ENCODE measurements at regions not wholly inside any gene's neighbourhood (a gene's known extent, or its start where the extent isn't known, plus 50 kb on each side); places are given as distances from the start of the nearest gene placed in this dataset.

- TF ChIP-seq, protein P1, sequence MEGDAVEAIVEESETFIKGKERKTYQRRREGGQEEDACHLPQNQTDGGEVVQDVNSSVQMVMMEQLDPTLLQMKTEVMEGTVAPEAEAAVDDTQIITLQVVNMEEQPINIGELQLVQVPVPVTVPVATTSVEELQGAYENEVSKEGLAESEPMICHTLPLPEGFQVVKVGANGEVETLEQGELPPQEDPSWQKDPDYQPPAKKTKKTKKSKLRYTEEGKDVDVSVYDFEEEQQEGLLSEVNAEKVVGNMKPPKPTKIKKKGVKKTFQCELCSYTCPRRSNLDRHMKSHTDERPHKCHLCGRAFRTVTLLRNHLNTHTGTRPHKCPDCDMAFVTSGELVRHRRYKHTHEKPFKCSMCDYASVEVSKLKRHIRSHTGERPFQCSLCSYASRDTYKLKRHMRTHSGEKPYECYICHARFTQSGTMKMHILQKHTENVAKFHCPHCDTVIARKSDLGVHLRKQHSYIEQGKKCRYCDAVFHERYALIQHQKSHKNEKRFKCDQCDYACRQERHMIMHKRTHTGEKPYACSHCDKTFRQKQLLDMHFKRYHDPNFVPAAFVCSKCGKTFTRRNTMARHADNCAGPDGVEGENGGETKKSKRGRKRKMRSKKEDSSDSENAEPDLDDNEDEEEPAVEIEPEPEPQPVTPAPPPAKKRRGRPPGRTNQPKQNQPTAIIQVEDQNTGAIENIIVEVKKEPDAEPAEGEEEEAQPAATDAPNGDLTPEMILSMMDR (IDR thresholded peaks at IDR 0.05; ENCODE audit: low read length), result no peak
- TF ChIP-seq EZH2 (IDR thresholded peaks at IDR 0.05; ENCODE audit: borderline replicate concordance, low read length), result no peak
Observed at GRCh38 chr1:88581703-88582102, 102.4 kb upstream of the PKN2 start.

Data from OCI-LY1 (cell line).